ENCODE measurements at regions not wholly inside any gene's neighbourhood (a gene's known extent, or its start where the extent isn't known, plus 50 kb on each side); places are given as distances from the start of the nearest gene placed in this dataset.

DNA sequence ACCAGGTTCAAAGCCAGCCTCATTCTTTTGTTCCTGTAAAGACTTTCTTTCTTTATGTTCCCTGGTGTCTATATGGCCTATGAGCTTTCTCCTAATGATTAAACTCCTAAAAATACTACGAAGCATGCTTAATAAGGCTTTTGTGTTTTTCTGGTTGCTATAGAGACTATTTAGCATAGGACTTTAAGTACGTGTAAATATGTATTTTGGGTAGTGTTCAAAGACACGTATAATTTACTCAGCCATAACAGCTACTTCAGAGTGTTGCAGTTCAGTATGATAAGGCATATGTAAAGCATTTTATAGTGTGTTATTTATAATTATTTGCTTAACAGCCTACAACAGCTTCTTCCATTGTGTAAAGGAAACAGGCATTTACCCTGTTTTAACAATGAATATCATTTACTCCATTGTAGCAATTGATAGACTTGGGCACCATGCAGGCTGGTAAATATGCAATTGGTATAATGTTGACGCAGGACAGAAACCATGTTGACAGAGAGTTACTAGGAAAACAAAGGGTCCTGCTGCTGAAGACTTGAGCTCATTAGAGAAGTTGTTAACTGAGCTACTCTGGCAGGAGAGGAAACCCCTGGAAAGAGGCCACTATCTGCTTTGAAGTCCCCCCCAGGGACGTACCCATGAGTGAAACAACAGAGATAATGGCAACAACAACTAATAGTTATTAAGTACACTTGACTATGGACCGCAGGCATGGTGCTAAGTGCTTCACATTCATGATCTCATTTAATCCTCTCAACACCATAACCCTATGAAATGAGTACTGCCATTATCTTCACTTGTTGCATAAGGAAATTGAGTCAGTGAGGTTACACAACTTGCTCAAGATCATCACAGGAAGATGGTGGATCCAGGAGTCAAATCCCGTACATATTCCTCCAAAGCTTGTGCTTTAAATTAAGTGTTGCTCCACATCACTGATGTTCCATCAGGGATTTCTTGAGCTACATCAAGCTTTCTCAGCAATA lies 342.2 kb upstream of the DYNLRB2 start:
- no peak overlapping the region for H3K4me3 ChIP-seq (ENCODE audit: low read depth, low read length)
- TF ChIP-seq, protein P1, sequence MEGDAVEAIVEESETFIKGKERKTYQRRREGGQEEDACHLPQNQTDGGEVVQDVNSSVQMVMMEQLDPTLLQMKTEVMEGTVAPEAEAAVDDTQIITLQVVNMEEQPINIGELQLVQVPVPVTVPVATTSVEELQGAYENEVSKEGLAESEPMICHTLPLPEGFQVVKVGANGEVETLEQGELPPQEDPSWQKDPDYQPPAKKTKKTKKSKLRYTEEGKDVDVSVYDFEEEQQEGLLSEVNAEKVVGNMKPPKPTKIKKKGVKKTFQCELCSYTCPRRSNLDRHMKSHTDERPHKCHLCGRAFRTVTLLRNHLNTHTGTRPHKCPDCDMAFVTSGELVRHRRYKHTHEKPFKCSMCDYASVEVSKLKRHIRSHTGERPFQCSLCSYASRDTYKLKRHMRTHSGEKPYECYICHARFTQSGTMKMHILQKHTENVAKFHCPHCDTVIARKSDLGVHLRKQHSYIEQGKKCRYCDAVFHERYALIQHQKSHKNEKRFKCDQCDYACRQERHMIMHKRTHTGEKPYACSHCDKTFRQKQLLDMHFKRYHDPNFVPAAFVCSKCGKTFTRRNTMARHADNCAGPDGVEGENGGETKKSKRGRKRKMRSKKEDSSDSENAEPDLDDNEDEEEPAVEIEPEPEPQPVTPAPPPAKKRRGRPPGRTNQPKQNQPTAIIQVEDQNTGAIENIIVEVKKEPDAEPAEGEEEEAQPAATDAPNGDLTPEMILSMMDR (IDR thresholded peaks at IDR 0.05; ENCODE audit: insufficient read depth, low read depth, low read length, missing control alignments): no peak
- no peak for DNase-seq (ENCODE audit: low read depth)

GRCh38 chr16:80197741-80198201 lies 343.0 kb upstream of the DYNLRB2 start:
- no peak for DNase-seq (ENCODE audit: low read depth)
- TF ChIP-seq, protein P1 (IDR thresholded peaks at IDR 0.05; ENCODE audit: insufficient read depth, low read depth, low read length, missing control alignments): no peak
- H3K4me3 ChIP-seq (ENCODE audit: low read depth, low read length): no peak overlapping the region

- no peak for DNase-seq (ENCODE audit: low read depth)
- TF ChIP-seq, protein P1 (IDR thresholded peaks at IDR 0.05; ENCODE audit: insufficient read depth, low read depth, low read length, missing control alignments): no peak
These were observed 348.9 kb upstream of the DYNLRB2 start for GRCh38 chr16:80191928-80192327.

GRCh38 chr16:80189476-80190175 lies 351.2 kb upstream of the DYNLRB2 start:
- DNase-seq (ENCODE audit: low read depth): no peak
- TF ChIP-seq, protein P1 (IDR thresholded peaks at IDR 0.05; ENCODE audit: insufficient read depth, low read depth, low read length, missing control alignments): no peak
- H3K4me3 ChIP-seq (ENCODE audit: low read depth, low read length): no peak overlapping the region

More at GRCh38 chr16:80191928-80192327, 348.9 kb upstream of the DYNLRB2 start:
- no peak overlapping the region for H3K4me3 ChIP-seq (ENCODE audit: low read depth, low read length)

DNA sequence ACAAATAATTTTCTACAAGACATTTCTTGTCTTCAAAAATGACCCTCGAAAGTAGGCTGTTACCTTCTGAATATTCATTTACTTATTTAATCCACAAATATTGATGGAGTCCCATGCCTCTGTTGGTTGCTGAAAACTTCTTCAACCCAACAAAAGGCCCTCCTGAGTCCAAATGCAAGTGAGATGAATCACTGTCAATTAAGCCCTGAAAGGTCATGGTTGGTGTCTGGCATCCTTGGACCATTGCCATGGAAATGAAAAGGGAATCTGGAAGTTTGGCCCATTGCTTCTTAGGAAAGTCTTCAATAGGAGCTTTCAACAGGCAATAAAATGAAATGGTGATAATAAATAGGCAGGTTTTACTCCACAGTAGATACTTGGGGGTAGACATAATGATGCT lies 364.7 kb upstream of the DYNLRB2 start:
- no peak overlapping the region for H3K4me3 ChIP-seq (ENCODE audit: low read depth, low read length)
- no peak for DNase-seq (ENCODE audit: low read depth)
- TF ChIP-seq, protein P1 (IDR thresholded peaks at IDR 0.05; ENCODE audit: insufficient read depth, low read depth, low read length, missing control alignments): no peak

DNA sequence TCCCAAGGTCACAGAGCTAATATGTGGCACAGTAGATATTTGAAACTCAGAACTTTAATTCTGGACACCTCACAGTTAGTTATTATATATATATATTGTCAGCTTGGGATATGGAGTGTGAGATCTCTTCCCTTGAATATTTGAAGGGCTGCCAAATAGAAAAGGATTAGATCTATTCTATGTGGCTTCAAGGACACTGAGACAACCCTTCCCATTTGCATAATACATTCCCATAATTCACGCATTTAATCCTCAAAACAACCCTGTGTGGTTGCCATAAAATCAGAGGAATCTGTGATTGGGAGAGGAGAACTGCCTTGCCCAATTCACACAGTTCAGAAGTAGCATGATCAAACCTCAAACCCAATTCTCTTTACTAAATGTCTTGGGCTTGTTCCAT lies 365.8 kb upstream of the DYNLRB2 start:
- DNase-seq (ENCODE audit: low read depth): no peak
- no peak overlapping the region for H3K4me3 ChIP-seq (ENCODE audit: low read depth, low read length)
- TF ChIP-seq, protein P1 (IDR thresholded peaks at IDR 0.05; ENCODE audit: insufficient read depth, low read depth, low read length, missing control alignments): no peak

Data from GM12865 (cell line).